Gastrocnemius medialis (tissue), 4 donors: ENCODE measurements at regions not wholly inside any gene's neighbourhood (a gene's known extent, or its start where the extent isn't known, plus 50 kb on each side); places are given as distances from the start of the nearest gene placed in this dataset.
A peak's percentile ranks its signal among the peaks of the same experiment; 100 is the strongest.

Experiments
- ATAC-seq, 2 donors: fragments of 150-250 bp; one replicate each; pipeline ENCODE4 v1.9.1; 2016
- DNase-seq, 2 donors: peaks; one replicate each; pipeline ENCODE4 v3.0.0-alpha.2; 2019
- H3K27ac ChIP-seq, 4 donors: fragments of 200-600 bp; sonication (generic); 1 replicate in 1 of 4; 2 replicates in 3 of 4; pipeline ENCODE4 v1.5.1; 2016 to 2018; ENCODE audit warnings: mild to moderate bottlenecking in 2 of 4, moderate library complexity in 1 of 4
- H3K27me3 ChIP-seq, 3 donors: fragments of 200-600 bp; sonication (generic) in 2 of 3; 1 replicate in 1 of 3; 2 replicates in 2 of 3; pipeline versions ENCODE4 v1.5.1 to v1.6.0; 2016 to 2019; ENCODE audit warnings: mild to moderate bottlenecking in 1 of 3, moderate library complexity in 1 of 3
- H3K36me3 ChIP-seq, 2 donors: fragments of 200-600 bp; sonication (generic) in 1 of 2; one replicate each; pipeline ENCODE4 v1.5.1; 2017 to 2018
- H3K4me1 ChIP-seq, 2 donors: fragments of 200-600 bp; sonication (generic) in 1 of 2; one replicate each; pipeline ENCODE4 v1.5.1; 2016 to 2017; ENCODE audit warnings: mild to moderate bottlenecking in 2 of 2
- H3K4me3 ChIP-seq, 4 donors: fragments of 200-600 bp; sonication (generic) in 3 of 4; 1 replicate in 1 of 4; 2 replicates in 3 of 4; pipeline ENCODE4 v1.5.1; 2016 to 2019; ENCODE audit warnings: mild to moderate bottlenecking in 2 of 4
- H3K9me3 ChIP-seq, 3 donors: fragments of 200-600 bp; sonication (generic) in 2 of 3; 1 replicate in 1 of 3; 2 replicates in 2 of 3; pipeline ENCODE4 v1.5.1; 2016 to 2019
- CTCF ChIP-seq, 5 experiments: fragments of 450-650 bp in 3 of 5; fragments of 200-600 bp in 2 of 5; sonication (generic) in 2 of 5; IDR thresholded peaks in 4 of 5; conservative IDR thresholded peaks in 1 of 5; 1 replicate in 4 of 5; 2 replicates in 1 of 5; pipeline ENCODE4 v1.5.1; 2016 to 2019; ENCODE audit warnings: antibody characterized with exemption in 5 of 5, mild to moderate bottlenecking in 3 of 5, moderate library complexity in 3 of 5
- POLR2A ChIP-seq, 2 donors: fragments of 450-650 bp; IDR thresholded peaks; one replicate each; pipeline ENCODE4 v1.6.1; 2017; ENCODE audit warnings: antibody characterized with exemption in 2 of 2, mild to moderate bottlenecking in 2 of 2, moderate library complexity in 2 of 2
- in situ Hi-C, 4 donors: fragments of 200-750 bp; cut with MboI; loops; one replicate each; pipeline versions ENCODE4 v1.15.0 to v1.8.0; 2017; ENCODE audit warnings: low sequenced_read_pairs in 4 of 4
- intact Hi-C: fragments of 100-400 bp; cut with DNase I; formaldehyde crosslinking; loops from one replicate; pipeline ENCODE4 v1.15.1; 2023; ENCODE audit warnings: low total_unique reads

GRCh38 chr3:73773233-73773632 is 148.5 kb upstream of the PDZRN3 start:
- in situ Hi-C loops (no loop called here), intact Hi-C loops (no loop called here)
- DNase-seq (no peak), ATAC-seq (no peak)
- H3K27ac ChIP-seq, result no peak overlapping the region
- H3K4me1 ChIP-seq, result no peaks in the 10 kb centered on the region
- no peak overlapping the region for H3K4me3 ChIP-seq
- H3K36me3 ChIP-seq, result no peaks in the 10 kb centered on the region
- H3K27me3 ChIP-seq, result no peaks in the 10 kb centered on the region
- TF ChIP-seq POLR2A (IDR thresholded peaks at IDR 0.05), result no peak
- no peak for TF ChIP-seq CTCF (IDR thresholded peaks at IDR 0.05 in 4 of 5, conservative IDR thresholded peaks at IDR 0.05 in 1 of 5)
- no peaks in the 10 kb centered on the region for H3K9me3 ChIP-seq

- no peak overlapping the region for H3K27ac ChIP-seq
Observed at GRCh38 chr3:73772076-73772886, 147.5 kb upstream of the PDZRN3 start.

GRCh38 chr3:73768524-73769308 is 144.0 kb upstream of the PDZRN3 start:
- intact Hi-C loops (loop anchor here (1.0 kb wide), 1 partner anchor 259 kb away; no protein-coding TSS in a partner anchor), in situ Hi-C loops (no loop called here)
- TF ChIP-seq CTCF (IDR thresholded peaks at IDR 0.05 in 4 of 5, conservative IDR thresholded peaks at IDR 0.05 in 1 of 5), result peak in 1 of 5 experiments; percentile 20
- TF ChIP-seq POLR2A (IDR thresholded peaks at IDR 0.05), result no peak
- Histone ChIP-seq H3K9me3 (no peaks in the 10 kb centered on the region), H3K36me3 (no peaks in the 10 kb centered on the region), H3K4me1 (peaks cover 9 to 20% of the 10 kb centered on the region in 2 donors), H3K27me3 (no peaks in the 10 kb centered on the region), H3K4me3 (no peak overlapping the region), H3K27ac (no peak overlapping the region)
- no peak for ATAC-seq
- DNase-seq, result no peak

More at GRCh38 chr3:73772076-73772886, 147.5 kb upstream of the PDZRN3 start:
- Histone ChIP-seq H3K4me1 (peaks cover 0 to 5% of the 10 kb centered on the region in 2 donors), H3K4me3 (no peak overlapping the region), H3K27me3 (no peaks in the 10 kb centered on the region), H3K36me3 (no peaks in the 10 kb centered on the region), H3K9me3 (no peaks in the 10 kb centered on the region)
- intact Hi-C loops (no loop called here), in situ Hi-C loops (no loop called here)
- ATAC-seq (no peak), DNase-seq (no peak)
- TF ChIP-seq CTCF (IDR thresholded peaks at IDR 0.05 in 4 of 5, conservative IDR thresholded peaks at IDR 0.05 in 1 of 5), result no peak
- no peak for TF ChIP-seq POLR2A (IDR thresholded peaks at IDR 0.05)

GRCh38 chr3:73766599-73767381 is 142.0 kb upstream of the PDZRN3 start:
- in situ Hi-C loops (no loop called here), intact Hi-C loops (no loop called here)
- peak in 1 of 2 donors; percentile 27 for DNase-seq

More at GRCh38 chr3:73766599-73767381, 142.0 kb upstream of the PDZRN3 start:
- peak; percentile 60 to 69 for ATAC-seq
- TF ChIP-seq POLR2A (IDR thresholded peaks at IDR 0.05), result no peak
- no peak for TF ChIP-seq CTCF (IDR thresholded peaks at IDR 0.05 in 4 of 5, conservative IDR thresholded peaks at IDR 0.05 in 1 of 5)
- Histone ChIP-seq H3K4me1 (peaks cover 9 to 20% of the 10 kb centered on the region in 2 donors), H3K9me3 (no peaks in the 10 kb centered on the region), H3K4me3 (peak overlapping the region in 3 of 4 donors; percentile 11 to 28 (median 24)), H3K27me3 (no peaks in the 10 kb centered on the region), H3K27ac (peak overlapping the region; percentile 49 to 69 (median 64)), H3K36me3 (no peaks in the 10 kb centered on the region)
